HEK293 (cell line): ENCODE measurements at regions not wholly inside any gene's neighbourhood (a gene's known extent, or its start where the extent isn't known, plus 50 kb on each side); places are given as distances from the start of the nearest gene placed in this dataset.

Source experiments
- CTCF ChIA-PET: fragments of 350-600 bp; formaldehyde crosslinking; extraction: SDS; loops from one replicate; lab custom pipeline; 2021; ENCODE audit warnings: antibody characterized with exemption; lab: Yijun Ruan, JAX
- POLR2A ChIA-PET: fragments of 300-600 bp; formaldehyde crosslinking; extraction: SDS; loops from one replicate; lab custom pipeline; 2020; ENCODE audit warnings: antibody characterized with exemption, inconsistent platforms; lab: Yijun Ruan, JAX
- H3K27ac ChIP-seq: fragments of 200-500 bp; sonication (Bioruptor generic); 2 replicates; pipeline ENCODE4 v1.5.1; 2014; ENCODE audit warnings: low read depth, low read length, control low read depth, inconsistent platforms; ENCODE audit errors: extremely low read depth
- H3K36me3 ChIP-seq, 2 experiments: fragments of 200-500 bp in 1 of 2; sonication (Bioruptor generic) in 1 of 2; 1 replicate in 1 of 2; 2 replicates in 1 of 2; pipeline ENCODE4 v1.5.1; 2014 to 2017; ENCODE audit warnings: inconsistent platforms in 2 of 2, low read length in 2 of 2; ENCODE audit not compliant: control insufficient read depth in 2 of 2, insufficient read depth in 1 of 2
- H3K4me1 ChIP-seq: fragments of 200-500 bp; sonication (Bioruptor generic); 2 replicates; pipeline ENCODE4 v1.5.1; 2014; ENCODE audit warnings: mild to moderate bottlenecking, low read length, inconsistent platforms; ENCODE audit not compliant: control insufficient read depth, insufficient read depth
- H3K4me3 ChIP-seq: 2 replicates; pipeline ENCODE4 v1.5.1; 2011; ENCODE audit warnings: low read depth, mild to moderate bottlenecking, control low read depth, low read length, moderate library complexity
- H3K9me3 ChIP-seq: fragments of 200-500 bp; sonication (Bioruptor generic); 2 replicates; pipeline ENCODE4 v1.5.1; 2014; ENCODE audit warnings: low read depth, low read length, inconsistent platforms; ENCODE audit not compliant: control insufficient read depth, insufficient read depth
- MYNN ChIP-seq: fragments of 450-650 bp; formaldehyde crosslinking; IDR thresholded peaks from 2 replicates; pipeline ENCODE4 v1.5.1; 2016; ENCODE audit warnings: missing biosample characterization, missing genetic modification characterization, borderline replicate concordance
- REST ChIP-seq: fragments of 450-650 bp; formaldehyde crosslinking; IDR thresholded peaks from 2 replicates; pipeline ENCODE4 v1.5.1; 2016; ENCODE audit warnings: missing biosample characterization, missing genetic modification characterization
- SALL2 ChIP-seq: fragments of 450-650 bp; formaldehyde crosslinking; IDR thresholded peaks from 2 replicates; pipeline ENCODE4 v1.5.0; 2017; ENCODE audit warnings: missing biosample characterization, mild to moderate bottlenecking, missing genetic modification characterization, borderline replicate concordance
- ZBTB21 ChIP-seq: fragments of 450-650 bp; formaldehyde crosslinking; IDR thresholded peaks from 2 replicates; pipeline ENCODE4 v1.5.1; 2017; ENCODE audit warnings: missing biosample characterization, missing genetic modification characterization
- ZNF311 ChIP-seq: fragments of 450-650 bp; formaldehyde crosslinking; IDR thresholded peaks from 2 replicates; pipeline ENCODE4 v1.5.1; 2017; ENCODE audit warnings: missing biosample characterization, missing genetic modification characterization, borderline replicate concordance
- ZNF354C ChIP-seq: fragments of 450-650 bp; formaldehyde crosslinking; IDR thresholded peaks from 2 replicates; pipeline ENCODE4 v1.5.1; 2016; ENCODE audit warnings: missing biosample characterization, missing genetic modification characterization, low read depth, borderline replicate concordance
- ZNF488 ChIP-seq: fragments of 450-650 bp; formaldehyde crosslinking; IDR thresholded peaks from 2 replicates; pipeline ENCODE4 v1.5.1; 2016; ENCODE audit warnings: missing biosample characterization, missing genetic modification characterization
- ZNF548 ChIP-seq: fragments of 450-650 bp; formaldehyde crosslinking; IDR thresholded peaks from 2 replicates; pipeline ENCODE4 v1.5.1; 2016; ENCODE audit warnings: missing biosample characterization, missing genetic modification characterization
- ZNF585B ChIP-seq: fragments of 450-650 bp; formaldehyde crosslinking; IDR thresholded peaks from 2 replicates; pipeline ENCODE4 v1.5.1; 2016; ENCODE audit warnings: missing biosample characterization, missing genetic modification characterization
- ZNF76 ChIP-seq: fragments of 450-650 bp; formaldehyde crosslinking; IDR thresholded peaks from 2 replicates; pipeline ENCODE4; 2016; ENCODE audit warnings: low read depth, missing biosample characterization, missing genetic modification characterization, borderline replicate concordance
- ZNF785 ChIP-seq: fragments of 450-650 bp; formaldehyde crosslinking; IDR thresholded peaks from 2 replicates; pipeline ENCODE4 v1.5.1; 2016; ENCODE audit warnings: missing biosample characterization, missing genetic modification characterization
- TF ChIP-seq, protein P1 (sequence below): fragments of 450-650 bp; formaldehyde crosslinking; IDR thresholded peaks from 2 replicates; pipeline ENCODE4 v1.5.1; 2016; ENCODE audit warnings: missing biosample characterization, missing genetic modification characterization
- TF ChIP-seq, protein P2 (sequence below): fragments of 450-650 bp; formaldehyde crosslinking; IDR thresholded peaks from 2 replicates; pipeline ENCODE4 v1.5.1; 2016; ENCODE audit warnings: missing biosample characterization, missing genetic modification characterization, borderline replicate concordance
- TF ChIP-seq, protein P3 (sequence below): fragments of 450-650 bp; formaldehyde crosslinking; IDR thresholded peaks from 2 replicates; pipeline ENCODE4 v1.5.1; 2016; ENCODE audit warnings: missing biosample characterization, missing genetic modification characterization, low read depth

DNA sequence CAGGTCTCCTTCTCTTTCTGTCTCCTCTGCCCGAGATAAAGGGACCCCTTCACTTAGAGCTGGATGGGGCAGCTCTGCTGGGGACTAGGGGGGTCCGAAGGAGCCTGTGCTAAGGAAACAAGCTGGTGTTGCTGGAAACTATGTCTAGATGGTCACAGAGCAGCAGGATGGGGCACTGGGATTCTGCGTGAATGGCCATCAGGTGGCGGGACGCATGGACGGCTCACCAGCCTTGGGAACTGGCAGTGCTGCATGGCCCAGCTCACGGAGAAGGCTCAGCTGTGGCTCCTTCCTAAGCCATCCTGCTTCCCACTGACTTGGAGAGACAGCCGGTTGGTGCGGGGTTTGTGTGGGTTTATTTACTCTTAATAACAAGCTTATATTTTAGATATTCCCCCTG lies 411.8 kb downstream of the ZNF536 start:
- Histone ChIP-seq H3K9me3 (no peaks in the 10 kb centered on the region; the same call in 1 of the 2 replicates), H3K36me3 (no peaks in the 10 kb centered on the region)
- TF ChIP-seq, protein P1, sequence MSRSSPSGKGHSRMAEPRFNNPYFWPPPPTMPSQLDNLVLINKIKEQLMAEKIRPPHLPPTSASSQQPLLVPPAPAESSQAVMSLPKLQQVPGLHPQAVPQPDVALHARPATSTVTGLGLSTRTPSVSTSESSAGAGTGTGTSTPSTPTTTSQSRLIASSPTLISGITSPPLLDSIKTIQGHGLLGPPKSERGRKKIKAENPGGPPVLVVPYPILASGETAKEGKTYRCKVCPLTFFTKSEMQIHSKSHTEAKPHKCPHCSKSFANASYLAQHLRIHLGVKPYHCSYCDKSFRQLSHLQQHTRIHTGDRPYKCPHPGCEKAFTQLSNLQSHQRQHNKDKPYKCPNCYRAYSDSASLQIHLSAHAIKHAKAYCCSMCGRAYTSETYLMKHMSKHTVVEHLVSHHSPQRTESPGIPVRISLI (tag by site-specific recombination): no peak
- TF ChIP-seq ZNF311: no peak
- TF ChIP-seq ZNF354C: no peak
- no peak for TF ChIP-seq ZNF785 (tag by site-specific recombination)
- TF ChIP-seq, protein P2, sequence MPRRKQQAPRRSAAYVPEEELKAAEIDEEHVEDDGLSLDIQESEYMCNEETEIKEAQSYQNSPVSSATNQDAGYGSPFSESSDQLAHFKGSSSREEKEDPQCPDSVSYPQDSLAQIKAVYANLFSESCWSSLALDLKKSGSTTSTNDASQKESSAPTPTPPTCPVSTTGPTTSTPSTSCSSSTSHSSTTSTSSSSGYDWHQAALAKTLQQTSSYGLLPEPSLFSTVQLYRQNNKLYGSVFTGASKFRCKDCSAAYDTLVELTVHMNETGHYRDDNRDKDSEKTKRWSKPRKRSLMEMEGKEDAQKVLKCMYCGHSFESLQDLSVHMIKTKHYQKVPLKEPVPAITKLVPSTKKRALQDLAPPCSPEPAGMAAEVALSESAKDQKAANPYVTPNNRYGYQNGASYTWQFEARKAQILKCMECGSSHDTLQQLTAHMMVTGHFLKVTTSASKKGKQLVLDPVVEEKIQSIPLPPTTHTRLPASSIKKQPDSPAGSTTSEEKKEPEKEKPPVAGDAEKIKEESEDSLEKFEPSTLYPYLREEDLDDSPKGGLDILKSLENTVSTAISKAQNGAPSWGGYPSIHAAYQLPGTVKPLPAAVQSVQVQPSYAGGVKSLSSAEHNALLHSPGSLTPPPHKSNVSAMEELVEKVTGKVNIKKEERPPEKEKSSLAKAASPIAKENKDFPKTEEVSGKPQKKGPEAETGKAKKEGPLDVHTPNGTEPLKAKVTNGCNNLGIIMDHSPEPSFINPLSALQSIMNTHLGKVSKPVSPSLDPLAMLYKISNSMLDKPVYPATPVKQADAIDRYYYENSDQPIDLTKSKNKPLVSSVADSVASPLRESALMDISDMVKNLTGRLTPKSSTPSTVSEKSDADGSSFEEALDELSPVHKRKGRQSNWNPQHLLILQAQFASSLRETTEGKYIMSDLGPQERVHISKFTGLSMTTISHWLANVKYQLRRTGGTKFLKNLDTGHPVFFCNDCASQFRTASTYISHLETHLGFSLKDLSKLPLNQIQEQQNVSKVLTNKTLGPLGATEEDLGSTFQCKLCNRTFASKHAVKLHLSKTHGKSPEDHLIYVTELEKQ (tag by site-specific recombination): no peak
- no peak for TF ChIP-seq ZBTB21 (tag by site-specific recombination)
- TF ChIP-seq, all 188 proteins: peak for 0
- H3K27ac ChIP-seq: no peak overlapping the region
- H3K4me1 ChIP-seq: no peaks in the 10 kb centered on the region
- H3K4me3 ChIP-seq: no peak overlapping the region
- ChIA-PET CTCF (interaction anchor here (0.6 to 3.7 kb wide), 48 partner anchors 7 to 1535 kb away, joined by 3 to 29 read pairs (median 4); no protein-coding TSS in a partner anchor), POLR2A (no interaction called here)

DNA sequence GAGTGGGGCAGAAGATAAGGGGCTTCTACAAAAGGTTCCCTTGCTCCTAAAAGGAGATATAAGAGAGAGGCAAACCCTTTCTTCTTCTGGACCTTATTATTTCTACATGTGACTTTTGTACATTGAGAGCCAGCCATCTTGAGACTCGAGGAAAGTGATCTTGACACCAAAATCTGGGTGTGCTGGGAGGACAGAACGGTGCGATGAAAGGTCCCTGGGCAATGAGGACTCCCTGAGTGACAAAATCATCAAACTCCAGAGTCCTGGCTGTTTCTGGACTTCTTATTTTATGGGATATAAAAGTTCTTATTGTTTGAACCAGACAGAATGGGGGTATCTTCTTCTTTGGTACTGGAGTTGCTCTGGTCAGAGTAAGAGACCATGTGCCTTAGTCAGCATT lies 411.0 kb downstream of the ZNF536 start:
- Histone ChIP-seq H3K4me1 (no peaks in the 10 kb centered on the region), H3K36me3 (no peaks in the 10 kb centered on the region), H3K4me3 (no peak overlapping the region), H3K9me3 (no peaks in the 10 kb centered on the region; the same call in 1 of the 2 replicates), H3K27ac (no peak overlapping the region)
- POLR2A ChIA-PET: no interaction called here
- CTCF ChIA-PET: interaction anchor here (0.5 to 3.7 kb wide), 22 partner anchors 9 to 1470 kb away, joined by 3 to 29 read pairs (median 4); no protein-coding TSS in a partner anchor
- no peak for TF ChIP-seq REST (tag by site-specific recombination)
- 0 out of 2 replicates have a peak, but pooled peaks have one; percentile 19 for TF ChIP-seq ZNF585B (tag by site-specific recombination)

GRCh38 chr19:30781519-30781918 lies 409.3 kb downstream of the ZNF536 start:
- H3K4me3 ChIP-seq: no peak overlapping the region
- POLR2A ChIA-PET: no interaction called here
- no peaks in the 10 kb centered on the region for H3K36me3 ChIP-seq
- no peaks in the 10 kb centered on the region for H3K4me1 ChIP-seq
- H3K9me3 ChIP-seq: no peaks in the 10 kb centered on the region; the same call in 1 of the 2 replicates
- no peak overlapping the region for H3K27ac ChIP-seq
- CTCF ChIA-PET: interaction anchor here (0.6 to 3.7 kb wide), 3 partner anchors 12 to 626 kb away, joined by 3 to 29 read pairs (median 3); no protein-coding TSS in a partner anchor
- TF ChIP-seq ZNF311 (no peak), ZNF76 (no peak), REST (tag by site-specific recombination) (no peak), SALL2 (no peak), MYNN (tag by site-specific recombination) (no peak), ZNF548 (tag by site-specific recombination) (no peak), ZNF488 (tag by site-specific recombination) (no peak)
- TF ChIP-seq, protein P3, sequence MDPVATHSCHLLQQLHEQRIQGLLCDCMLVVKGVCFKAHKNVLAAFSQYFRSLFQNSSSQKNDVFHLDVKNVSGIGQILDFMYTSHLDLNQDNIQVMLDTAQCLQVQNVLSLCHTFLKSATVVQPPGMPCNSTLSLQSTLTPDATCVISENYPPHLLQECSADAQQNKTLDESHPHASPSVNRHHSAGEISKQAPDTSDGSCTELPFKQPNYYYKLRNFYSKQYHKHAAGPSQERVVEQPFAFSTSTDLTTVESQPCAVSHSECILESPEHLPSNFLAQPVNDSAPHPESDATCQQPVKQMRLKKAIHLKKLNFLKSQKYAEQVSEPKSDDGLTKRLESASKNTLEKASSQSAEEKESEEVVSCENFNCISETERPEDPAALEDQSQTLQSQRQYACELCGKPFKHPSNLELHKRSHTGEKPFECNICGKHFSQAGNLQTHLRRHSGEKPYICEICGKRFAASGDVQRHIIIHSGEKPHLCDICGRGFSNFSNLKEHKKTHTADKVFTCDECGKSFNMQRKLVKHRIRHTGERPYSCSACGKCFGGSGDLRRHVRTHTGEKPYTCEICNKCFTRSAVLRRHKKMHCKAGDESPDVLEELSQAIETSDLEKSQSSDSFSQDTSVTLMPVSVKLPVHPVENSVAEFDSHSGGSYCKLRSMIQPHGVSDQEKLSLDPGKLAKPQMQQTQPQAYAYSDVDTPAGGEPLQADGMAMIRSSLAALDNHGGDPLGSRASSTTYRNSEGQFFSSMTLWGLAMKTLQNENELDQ (tag by site-specific recombination): no peak
